ENCODE measurements at regions not wholly inside any gene's neighbourhood (a gene's known extent, or its start where the extent isn't known, plus 50 kb on each side); places are given as distances from the start of the nearest gene placed in this dataset.

- TF ChIP-seq OVOL3 (tag by site-specific recombination; IDR thresholded peaks at IDR 0.05): no peak
- TF ChIP-seq ZNF561 (tag by site-specific recombination; IDR thresholded peaks at IDR 0.05; ENCODE audit: borderline replicate concordance): no peak
- TF ChIP-seq ZNF274 (IDR thresholded peaks at IDR 0.05; ENCODE audit: low read length): no peak
- no peak for TF ChIP-seq ZNF274 (tag by site-specific recombination; IDR thresholded peaks at IDR 0.05; ENCODE audit: borderline replicate concordance)
- TF ChIP-seq ZNF114 (tag by site-specific recombination; IDR thresholded peaks at IDR 0.05): no peak
- no peak for TF ChIP-seq ZSCAN23 (tag by site-specific recombination; IDR thresholded peaks at IDR 0.05)
These were observed 1330.4 kb downstream of the XPNPEP1 start for GRCh38 chr10:108592956-108593355.
